ENCODE measurements at regions not wholly inside any gene's neighbourhood (a gene's known extent, or its start where the extent isn't known, plus 50 kb on each side); places are given as distances from the start of the nearest gene placed in this dataset.

GRCh38 chr21:28358702-28359101, 634.0 kb downstream of the LTN1 start:
- TF ChIP-seq CTCF (IDR thresholded peaks at IDR 0.05), result no peak
- no peak for DNase-seq
- Histone ChIP-seq H3K4me3 (no peak overlapping the region), H3K4me1 (no peaks in the 10 kb centered on the region), H3K27ac (no peak overlapping the region), H3K9me3 (no peaks in the 10 kb centered on the region), H3K27me3 (ENCODE audit: insufficient read depth in 3 of 3, low read length in 2 of 3) (no peaks in the 10 kb centered on the region), H3K36me3 (ENCODE audit: insufficient read depth in 1 of 2, low read depth in 1 of 2) (no peaks in the 10 kb centered on the region)
- ATAC-seq, result no peak
- intact Hi-C loops (cut with DNase I), result no loop called here
- WGBS, 3 donors, result 88 to 91% (median 90%) methylated on average over 4 of the region's 4 CpGs

- no peaks in the 10 kb centered on the region for H3K27me3 ChIP-seq (ENCODE audit: insufficient read depth in 3 of 3, low read length in 2 of 3)
- no peak for DNase-seq
- intact Hi-C loops (cut with DNase I), result no loop called here
- H3K9me3 ChIP-seq, result no peaks in the 10 kb centered on the region
- no peaks in the 10 kb centered on the region for H3K36me3 ChIP-seq (ENCODE audit: insufficient read depth in 1 of 2, low read depth in 1 of 2)
- no peak overlapping the region for H3K4me3 ChIP-seq
- TF ChIP-seq CTCF (IDR thresholded peaks at IDR 0.05), result no peak
- no peak overlapping the region for H3K27ac ChIP-seq
- no peaks in the 10 kb centered on the region for H3K4me1 ChIP-seq
- WGBS, 3 donors, result 86 to 93% (median 90%) methylated on average over 1 of the region's 1 CpG
- ATAC-seq, result no peak
Observed at GRCh38 chr21:28358170-28358569, 634.5 kb downstream of the LTN1 start.

GRCh38 chr21:28357743-28358142, 634.9 kb downstream of the LTN1 start:
- intact Hi-C loops (cut with DNase I), result no loop called here
- Histone ChIP-seq H3K36me3 (ENCODE audit: insufficient read depth in 1 of 2, low read depth in 1 of 2) (no peaks in the 10 kb centered on the region), H3K27me3 (ENCODE audit: insufficient read depth in 3 of 3, low read length in 2 of 3) (no peaks in the 10 kb centered on the region), H3K9me3 (no peaks in the 10 kb centered on the region), H3K4me3 (no peak overlapping the region), H3K4me1 (no peaks in the 10 kb centered on the region), H3K27ac (no peak overlapping the region)
- DNase-seq (no peak), ATAC-seq (no peak)
- no peak for TF ChIP-seq CTCF (IDR thresholded peaks at IDR 0.05)
- WGBS, 3 donors, result 89 to 93% (median 92%) methylated on average over 3 of the region's 3 CpGs

- intact Hi-C loops (cut with DNase I), result no loop called here
- H3K4me3 ChIP-seq, result no peak overlapping the region
- H3K36me3 ChIP-seq (ENCODE audit: insufficient read depth in 1 of 2, low read depth in 1 of 2), result no peaks in the 10 kb centered on the region
- DNase-seq, result no peak
- H3K9me3 ChIP-seq, result no peaks in the 10 kb centered on the region
- no peaks in the 10 kb centered on the region for H3K27me3 ChIP-seq (ENCODE audit: insufficient read depth in 3 of 3, low read length in 2 of 3)
- H3K4me1 ChIP-seq, result no peaks in the 10 kb centered on the region
- no peak for TF ChIP-seq CTCF (IDR thresholded peaks at IDR 0.05)
- no peak for ATAC-seq
- WGBS, 3 donors, result 95 to 97% (median 97%) methylated on average over 2 of the region's 2 CpGs
- no peak overlapping the region for H3K27ac ChIP-seq
Observed at GRCh38 chr21:28356422-28356821, 636.3 kb downstream of the LTN1 start.

GRCh38 chr21:28345934-28346333, 646.7 kb downstream of the LTN1 start:
- WGBS, 3 donors, result 79 to 82% (median 82%) methylated on average over 2 of the region's 2 CpGs

More at GRCh38 chr21:28345934-28346333, 646.7 kb downstream of the LTN1 start:
- ATAC-seq, result no peak
- H3K27me3 ChIP-seq (ENCODE audit: insufficient read depth in 3 of 3, low read length in 2 of 3), result no peaks in the 10 kb centered on the region
- no peak overlapping the region for H3K4me3 ChIP-seq
- no peak for TF ChIP-seq CTCF (IDR thresholded peaks at IDR 0.05)
- DNase-seq, result no peak
- intact Hi-C loops (cut with DNase I), result no loop called here
- no peaks in the 10 kb centered on the region for H3K4me1 ChIP-seq
- no peak overlapping the region for H3K27ac ChIP-seq
- H3K36me3 ChIP-seq (ENCODE audit: insufficient read depth in 1 of 2, low read depth in 1 of 2), result no peaks in the 10 kb centered on the region
- no peaks in the 10 kb centered on the region for H3K9me3 ChIP-seq

Measured in psoas muscle (tissue), 7 donors.